HepG2 (cell line): ENCODE measurements at regions not wholly inside any gene's neighbourhood (a gene's known extent, or its start where the extent isn't known, plus 50 kb on each side); places are given as distances from the start of the nearest gene placed in this dataset.

Experiments
- ATAC-seq: fragments of 200-7000 bp; cut with Tn5 transposase; 3 replicates; pipeline ENCODE4 v1.9.1; 2020; ENCODE audit warnings: mild to moderate bottlenecking, moderate library complexity
- BruUV-seq: library from RNA; stranded (reverse); fragments of 400-500 nt; replicated peaks from 2 replicates; lab custom pipeline; 2021; lab: Mats Ljungman, UMichigan
- CTCF ChIA-PET: fragments of 300-600 bp; formaldehyde crosslinking; extraction: SDS; loops from one replicate; lab custom pipeline; 2021; ENCODE audit warnings: low total read pairs, inconsistent platforms, low intra/inter-chr PET ratio; lab: Yijun Ruan, JAX
- POLR2A ChIA-PET: fragments of 350-600 bp; sonication (Branson Sonifier 250); formaldehyde crosslinking; loops from one replicate; lab custom pipeline; 2020; ENCODE audit warnings: antibody characterized with exemption, inconsistent platforms; lab: Yijun Ruan, JAX
- DNase-seq: peaks from one replicate; pipeline ENCODE4 v3.0.0-alpha.2; 2015; ENCODE audit warnings: low spot score
- FAIRE-seq: peaks from 3 replicates; lab custom pipeline; 2011; peaks lifted over from hg19 to GRCh38; lab: Jason Lieb, UNC
- H2AFZ ChIP-seq: one replicate; pipeline ENCODE4 v1.6.1; 2011; ENCODE audit warnings: low read length, inconsistent platforms
- H3K27ac ChIP-seq: fragments of 300-600 bp; 3 replicates; pipeline ENCODE4 v1.8.0; 2011; ENCODE audit warnings: mixed run types, mild to moderate bottlenecking, mixed read lengths, low read length, inconsistent platforms; ENCODE audit not compliant: insufficient read depth; ENCODE audit errors: extremely low read length
- H3K27me3 ChIP-seq, 2 experiments: fragments of 200-600 bp in 1 of 2; 2 replicates in 1 of 2; 3 replicates in 1 of 2; pipeline versions ENCODE4 v1.6.0 to v1.8.0; 2011; ENCODE audit warnings: low read length in 2 of 2, mild to moderate bottlenecking in 2 of 2, moderate library complexity in 2 of 2, inconsistent platforms in 1 of 2; ENCODE audit not compliant: insufficient read depth in 2 of 2, control insufficient read depth in 1 of 2
- H3K36me3 ChIP-seq, 2 experiments: fragments of 200-600 bp in 1 of 2; replicated peaks in 1 of 2; 2 replicates in 1 of 2; 3 replicates in 1 of 2; pipeline versions ENCODE4 v1.5.1 to v1.8.0; 2011; ENCODE audit warnings: low read length in 2 of 2, inconsistent platforms in 1 of 2; ENCODE audit not compliant: insufficient read depth in 2 of 2, control insufficient read depth in 1 of 2
- H3K4me1 ChIP-seq: 2 replicates; pipeline ENCODE4 v1.5.1; 2012; ENCODE audit warnings: low read length, inconsistent platforms; ENCODE audit not compliant: insufficient read depth
- H3K4me2 ChIP-seq: 2 replicates; pipeline ENCODE4 v1.6.0; 2011; ENCODE audit warnings: low read depth, low read length, inconsistent platforms
- H3K4me3 ChIP-seq, 3 experiments: fragments of 200-600 bp in 1 of 3; sonication (generic), shearing (Covaris generic) in 1 of 3; replicated peaks in 1 of 3; 2 replicates each; pipeline ENCODE4 v1.5.1; 2011 to 2016; ENCODE audit warnings: low read length in 3 of 3, inconsistent platforms in 2 of 3, low read depth in 2 of 3, mild to moderate bottlenecking in 2 of 3, control low read depth in 1 of 3, mixed read lengths in 1 of 3; ENCODE audit not compliant: insufficient read depth in 1 of 3
- H3K79me2 ChIP-seq: one replicate; pipeline ENCODE4 v1.6.1; 2011; ENCODE audit warnings: low read length, inconsistent platforms; ENCODE audit not compliant: insufficient read depth
- H3K9ac ChIP-seq: 2 replicates; pipeline ENCODE4 v1.6.0; 2011; ENCODE audit warnings: mild to moderate bottlenecking, low read depth, low read length, inconsistent platforms; ENCODE audit not compliant: insufficient read depth
- H3K9me3 ChIP-seq: 2 replicates; pipeline ENCODE4 v1.5.1; 2012; ENCODE audit warnings: mild to moderate bottlenecking, low read length
- H4K20me1 ChIP-seq: 2 replicates; pipeline ENCODE4 v1.6.0; 2011; ENCODE audit warnings: inconsistent platforms, mild to moderate bottlenecking, low read length, moderate library complexity; ENCODE audit not compliant: insufficient read depth
- ARNT2 ChIP-seq: sonication (generic); formaldehyde crosslinking; IDR thresholded peaks from 2 replicates; pipeline ENCODE4 v1.8.0; 2022; ENCODE audit warnings: mild to moderate bottlenecking, low read depth, missing genetic modification reagents, moderate library complexity
- LRRFIP1 ChIP-seq: sonication (generic); formaldehyde crosslinking; conservative IDR thresholded peaks from 2 replicates; pipeline ENCODE4 v1.4.0; 2020; ENCODE audit warnings: missing genetic modification reagents
- POGZ ChIP-seq: sonication (generic); formaldehyde crosslinking; IDR thresholded peaks from 2 replicates; pipeline ENCODE4 v1.4.0; 2020; ENCODE audit warnings: mild to moderate bottlenecking, missing genetic modification reagents
- PTBP1 ChIP-seq: fragments of 200-400 bp; formaldehyde crosslinking; IDR thresholded peaks from 2 replicates; pipeline ENCODE4 v1.6.1; 2018; ENCODE audit warnings: low read length, low read depth; ENCODE audit not compliant: poor library complexity, severe bottlenecking
- RNF2 ChIP-seq: fragments of 450-650 bp; conservative IDR thresholded peaks from 2 replicates; pipeline ENCODE4 v1.6.1; 2016; ENCODE audit warnings: low read depth
- SALL1 ChIP-seq: sonication (generic); formaldehyde crosslinking; IDR thresholded peaks from 2 replicates; pipeline ENCODE4 v1.8.0; 2022; ENCODE audit warnings: mild to moderate bottlenecking, missing genetic modification reagents
- ZBTB4 ChIP-seq: sonication (generic); formaldehyde crosslinking; IDR thresholded peaks from 2 replicates; pipeline ENCODE4 v1.4.0; 2020; ENCODE audit warnings: missing genetic modification reagents, mild to moderate bottlenecking, borderline replicate concordance
- ZZZ3 ChIP-seq: sonication (generic); formaldehyde crosslinking; IDR thresholded peaks from 2 replicates; pipeline ENCODE4 v1.4.0; 2020; ENCODE audit warnings: missing genetic modification reagents, mild to moderate bottlenecking, borderline replicate concordance
- WGBS: methylation state at CpG from one replicate; pipeline ENCODE4 v1.1.6; 2017; ENCODE audit warnings: low lambda C conversion rate; 5-methylcytosine and 5-hydroxymethylcytosine counted together
- in situ Hi-C: cut with HindIII; loops from 2 replicates; pipeline ENCODE4 v1.10.0; 2017; ENCODE audit warnings: low pct_unique_long_range_greater_than_20kb; ENCODE audit not compliant: extremely low pct_ligation_motif_present
- intact Hi-C: fragments of 100-400 bp; cut with micrococcal nuclease; formaldehyde crosslinking; loops from one replicate; pipeline ENCODE4 v1.10.0; 2022; ENCODE audit not compliant: unreplicated experiment

- H3K9ac ChIP-seq: no peak overlapping the region
- POLR2A ChIA-PET: no interaction called here
- no peak for ATAC-seq
- in situ Hi-C loops (no loop called here), intact Hi-C loops (no loop called here)
- H3K27ac ChIP-seq: no peak overlapping the region
- CTCF ChIA-PET: no interaction called here
- H3K9me3 ChIP-seq: peaks cover 69% of the 10 kb centered on the region
- H3K36me3 ChIP-seq: no peaks in the 10 kb centered on the region
- TF ChIP-seq ARNT2 (CRISPR knock-in tag) (no peak), ZZZ3 (no peak), PTBP1 (no peak), POGZ (CRISPR knock-in tag) (no peak), ZBTB4 (CRISPR knock-in tag) (no peak), RNF2 (no peak), LRRFIP1 (CRISPR knock-in tag) (no peak), SALL1 (CRISPR knock-in tag) (no peak)
- no peaks in the 10 kb centered on the region for H4K20me1 ChIP-seq
- no peak overlapping the region for H3K4me3 ChIP-seq
- WGBS: 20% methylated on average over 6 of the region's 6 CpGs
- BruUV-seq: no TSS peak
- FAIRE-seq: no peak
- no peak overlapping the region for H3K4me2 ChIP-seq
- H2AFZ ChIP-seq: no peak overlapping the region
- H3K79me2 ChIP-seq: no peaks in the 10 kb centered on the region
- no peak for DNase-seq
- H3K4me1 ChIP-seq: no peaks in the 10 kb centered on the region
- H3K27me3 ChIP-seq: no peaks in the 10 kb centered on the region
Observed at GRCh38 chr9:10911373-10911772, 298.6 kb upstream of the PTPRD start.
